ENCODE measurements at regions not wholly inside any gene's neighbourhood (a gene's known extent, or its start where the extent isn't known, plus 50 kb on each side); places are given as distances from the start of the nearest gene placed in this dataset.

- no peak for TF ChIP-seq GATA1 (IDR thresholded peaks at IDR 0.05; ENCODE audit: low read depth, low read length)
- no peak for TF ChIP-seq POLR2A (IDR thresholded peaks at IDR 0.05; ENCODE audit: low read length)
- DNase-seq = no peak
Measured at GRCh38 chr7:137084607-137085380, 216.3 kb downstream of the CHRM2 start.

GRCh38 chr7:137082391-137082790, 213.9 kb downstream of the CHRM2 start:
- TF ChIP-seq GATA1 (IDR thresholded peaks at IDR 0.05; ENCODE audit: low read depth, low read length) = no peak
- DNase-seq = no peak

- DNase-seq = no peak
- TF ChIP-seq POLR2A (IDR thresholded peaks at IDR 0.05; ENCODE audit: low read length) = no peak
- no peak for TF ChIP-seq GATA1 (IDR thresholded peaks at IDR 0.05; ENCODE audit: low read depth, low read length)
Measured at GRCh38 chr7:137081321-137082093, 213.1 kb downstream of the CHRM2 start.

GRCh38 chr7:137080516-137081203, 212.2 kb downstream of the CHRM2 start:
- no peak for DNase-seq
- TF ChIP-seq POLR2A (IDR thresholded peaks at IDR 0.05; ENCODE audit: low read length) (no peak), GATA1 (IDR thresholded peaks at IDR 0.05; ENCODE audit: low read depth, low read length) (no peak)

- no peak for DNase-seq
- TF ChIP-seq POLR2A (IDR thresholded peaks at IDR 0.05; ENCODE audit: low read length) (no peak), GATA1 (IDR thresholded peaks at IDR 0.05; ENCODE audit: low read depth, low read length) (no peak)
Measured at GRCh38 chr7:137078781-137079180, 210.3 kb downstream of the CHRM2 start.

GRCh38 chr7:137074391-137075030, 206.1 kb downstream of the CHRM2 start:
- no peak for TF ChIP-seq POLR2A (IDR thresholded peaks at IDR 0.05; ENCODE audit: low read length)
- TF ChIP-seq GATA1 (IDR thresholded peaks at IDR 0.05; ENCODE audit: low read depth, low read length) = no peak
- DNase-seq = no peak

- TF ChIP-seq GATA1 (IDR thresholded peaks at IDR 0.05; ENCODE audit: low read depth, low read length) (no peak), POLR2A (IDR thresholded peaks at IDR 0.05; ENCODE audit: low read length) (no peak)
- no peak for DNase-seq
Measured at GRCh38 chr7:137073571-137074325, 205.3 kb downstream of the CHRM2 start.

Measured in erythroblast (primary cell).